H54 (cell line): ENCODE measurements at regions not wholly inside any gene's neighbourhood (a gene's known extent, or its start where the extent isn't known, plus 50 kb on each side); places are given as distances from the start of the nearest gene placed in this dataset.
"Not testable (repeated sequence)": the region's sequence is repeated elsewhere in the genome, so short reads cannot be mapped to it uniquely, and the experiment has no call there.

Experiments
- DNase-seq: peaks from one replicate; pipeline ENCODE4 v3.0.0; 2011; ENCODE audit warnings: low spot score, mixed read lengths; ENCODE audit not compliant: insufficient read length
- FAIRE-seq: peaks from 3 replicates; lab custom pipeline; 2011; peaks lifted over from hg19 to GRCh38; lab: Jason Lieb, UNC
- POLR2A ChIP-seq: IDR thresholded peaks from 2 replicates; pipeline ENCODE4 v1.6.1; 2011; ENCODE audit warnings: low read depth, mild to moderate bottlenecking, low read length

- FAIRE-seq, result no peak
- no peak for TF ChIP-seq POLR2A
- DNase-seq, result no peak
Observed at GRCh38 chr16:64265756-64266155, 856.1 kb downstream of the CDH11 start.

DNA sequence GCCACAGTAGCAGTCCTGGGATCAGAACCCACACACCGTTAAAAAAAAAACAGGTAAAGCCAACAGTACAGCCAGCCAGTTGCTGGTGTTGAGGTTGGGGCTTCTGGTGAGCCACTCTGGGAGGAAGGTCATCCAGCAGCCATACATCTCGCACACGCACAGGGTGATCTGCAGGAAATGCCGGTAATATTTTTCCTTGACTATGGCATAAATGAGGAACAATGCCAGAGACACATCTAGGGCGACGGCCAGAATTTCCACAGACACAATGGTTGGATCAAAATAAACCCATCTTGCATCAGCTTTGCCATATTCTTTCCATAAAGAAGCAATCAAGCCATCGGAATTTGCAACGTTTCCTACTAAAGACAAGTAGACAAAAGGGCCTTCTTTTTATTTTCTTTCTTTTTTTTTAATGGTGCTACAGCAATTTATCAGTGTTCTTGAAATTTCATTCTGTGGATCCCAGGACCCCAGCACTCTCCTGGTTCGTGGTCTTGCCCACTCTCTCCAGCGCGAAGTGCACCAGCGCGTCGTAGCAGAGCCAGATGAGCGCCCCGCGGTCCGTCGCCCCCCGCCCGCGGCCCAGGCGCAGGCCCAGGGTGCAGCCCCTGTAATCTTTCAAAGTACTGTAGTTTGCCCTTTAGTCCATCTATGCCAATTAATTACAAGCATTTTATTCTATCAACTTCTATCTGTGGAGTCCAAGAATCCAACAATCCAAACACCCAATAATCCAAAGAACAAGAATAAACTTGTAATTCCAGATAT is 861.0 kb downstream of the CDH11 start:
- not testable (repeated sequence) for DNase-seq, FAIRE-seq

DNA sequence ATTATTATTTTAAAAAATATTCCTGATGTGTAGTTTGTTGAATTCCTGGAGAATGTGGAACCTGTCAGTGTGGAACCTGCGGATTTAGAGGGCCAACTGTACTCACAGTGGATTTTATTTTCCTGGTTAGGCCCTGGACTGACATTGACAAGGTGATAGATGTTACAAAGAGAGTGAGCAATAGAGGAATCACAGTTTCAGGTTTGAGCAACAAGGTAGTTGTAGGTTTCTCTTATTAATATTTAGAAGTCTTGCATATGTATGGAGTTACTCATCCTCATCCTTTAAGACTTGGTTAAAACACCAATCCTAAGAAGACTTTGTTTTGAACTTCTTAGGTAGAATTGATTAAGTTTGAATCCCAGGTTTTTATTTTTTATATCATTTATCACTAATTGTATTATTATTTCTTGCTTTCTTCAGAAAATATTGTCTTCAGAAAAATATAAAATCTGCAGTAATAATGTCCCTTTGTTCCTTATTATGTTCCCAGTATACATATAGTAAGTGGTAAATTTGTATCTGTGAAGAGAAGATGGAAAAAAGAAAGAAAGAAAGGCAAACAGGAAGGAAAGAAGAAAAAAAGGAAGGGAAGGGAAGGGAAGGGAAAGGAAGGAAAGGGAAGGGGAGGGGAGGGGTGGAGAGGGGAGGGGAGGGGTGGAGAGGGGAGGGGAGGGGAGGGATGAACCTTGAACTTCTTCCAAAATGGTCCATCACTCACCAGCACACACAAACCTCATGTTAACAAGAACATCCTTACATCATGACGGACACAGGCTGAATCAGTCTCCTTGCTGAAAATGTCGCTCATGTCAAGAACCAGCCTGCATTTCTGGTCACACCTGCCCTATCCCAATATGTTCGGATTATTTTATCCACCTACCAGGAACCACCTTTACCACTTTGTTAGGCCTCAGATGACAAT is 867.2 kb downstream of the CDH11 start:
- no peak for TF ChIP-seq POLR2A
- no peak for FAIRE-seq
- no peak for DNase-seq

DNA sequence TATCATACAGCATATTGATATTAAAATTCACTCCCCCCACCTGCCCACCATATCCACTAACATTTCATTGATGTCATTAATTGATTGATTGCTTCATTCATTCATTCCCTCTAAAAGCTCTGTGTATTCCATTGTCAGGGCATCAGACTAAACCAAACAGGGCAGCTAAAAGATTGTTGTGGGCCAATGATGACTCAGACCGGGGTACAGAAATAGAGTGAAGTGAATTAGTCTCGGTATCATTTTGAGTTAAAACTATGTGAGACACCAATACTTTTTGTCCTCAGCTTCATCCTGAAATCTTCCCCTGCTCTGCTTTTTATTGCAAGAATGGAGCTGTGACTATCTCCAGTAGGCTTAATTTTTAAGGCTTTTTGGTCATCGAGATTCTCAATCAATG is 868.3 kb downstream of the CDH11 start:
- TF ChIP-seq POLR2A, result no peak
- DNase-seq (no peak), FAIRE-seq (no peak)

DNA sequence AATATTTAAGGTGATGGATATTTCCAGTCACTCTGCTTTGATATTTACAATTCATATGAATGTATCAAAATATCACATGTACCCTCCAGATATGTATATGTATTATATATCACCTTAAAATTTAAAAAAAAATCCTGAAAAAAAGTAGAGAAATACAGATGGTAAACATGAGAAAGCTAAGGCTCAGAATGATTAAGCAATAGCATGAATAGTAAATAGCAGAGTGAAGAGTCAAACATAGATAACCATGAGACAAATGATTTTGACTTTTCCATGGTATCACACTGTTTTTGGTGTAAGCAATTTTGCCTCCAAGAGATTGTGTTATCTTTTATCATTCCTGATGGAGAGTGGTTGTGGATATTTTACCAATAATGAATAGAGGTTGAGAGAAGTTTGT is 868.8 kb downstream of the CDH11 start:
- TF ChIP-seq POLR2A, result no peak
- FAIRE-seq (no peak), DNase-seq (no peak)

DNA sequence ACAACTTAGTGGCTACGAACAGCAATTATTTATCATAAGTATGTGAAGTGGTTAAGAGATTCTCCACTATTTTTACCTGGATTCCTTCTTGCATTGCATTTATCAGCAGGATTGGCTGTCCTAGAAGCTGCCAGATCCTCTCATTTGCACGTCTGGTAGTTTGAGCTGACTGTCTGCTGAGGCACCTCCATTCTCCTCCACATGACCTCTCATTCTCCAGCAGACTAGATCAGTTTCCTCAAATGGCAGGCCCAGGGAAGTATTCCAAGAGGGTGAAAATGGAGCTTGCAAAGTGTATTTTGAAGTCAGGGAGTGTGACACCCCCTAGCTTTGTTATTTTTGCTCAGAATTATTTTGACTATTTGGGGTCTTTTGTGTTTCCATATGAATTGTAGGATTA is 870.1 kb downstream of the CDH11 start:
- FAIRE-seq, result no peak
- TF ChIP-seq POLR2A, result no peak
- no peak for DNase-seq

- FAIRE-seq, result no peak
- no peak for DNase-seq
- no peak for TF ChIP-seq POLR2A
Observed at GRCh38 chr16:64250866-64251265, 871.0 kb downstream of the CDH11 start.

- DNase-seq, result no peak
- no peak for FAIRE-seq
- TF ChIP-seq POLR2A, result no peak
Observed at GRCh38 chr16:64242492-64242891, 879.4 kb downstream of the CDH11 start.

DNA sequence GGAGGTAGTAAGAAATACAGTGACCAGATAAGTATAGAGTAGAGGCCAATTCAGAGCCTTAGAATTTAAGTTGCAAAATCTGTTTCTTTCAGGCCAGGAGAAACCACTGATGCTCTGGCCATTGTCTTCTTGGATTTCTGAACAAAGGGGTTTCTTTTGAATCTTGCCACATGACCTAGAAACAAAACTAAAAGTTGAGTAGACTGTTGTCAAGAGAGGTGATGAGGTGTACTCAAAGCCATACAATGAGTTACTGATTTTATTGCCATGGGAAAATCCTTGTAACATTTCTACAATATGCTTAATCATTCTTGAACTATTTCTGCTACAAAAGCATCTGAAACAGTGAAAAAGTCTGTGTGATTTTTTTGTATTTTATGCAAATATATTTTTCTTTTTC is 881.3 kb downstream of the CDH11 start:
- DNase-seq (no peak), FAIRE-seq (no peak)
- no peak for TF ChIP-seq POLR2A

DNA sequence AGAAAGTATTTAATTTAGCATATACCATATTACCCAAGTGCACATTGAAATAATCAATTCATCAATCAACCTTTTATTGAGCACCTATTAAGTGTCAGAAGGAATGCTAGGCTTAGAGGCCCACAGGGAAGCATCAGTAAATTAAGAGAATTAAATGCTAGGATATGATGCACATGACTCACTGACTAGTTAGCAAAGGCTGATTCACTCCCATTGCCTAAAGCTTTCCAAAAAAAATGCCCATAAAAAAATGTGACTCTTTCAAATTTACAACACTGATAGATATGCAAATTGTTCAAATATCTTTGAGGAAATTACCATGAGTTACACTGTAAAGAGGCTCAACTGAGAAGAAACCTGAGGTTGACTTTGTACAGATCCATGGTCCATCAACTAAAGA is 883.3 kb downstream of the CDH11 start:
- TF ChIP-seq POLR2A, result no peak
- FAIRE-seq (no peak), DNase-seq (no peak)

- no peak for TF ChIP-seq POLR2A
- FAIRE-seq, result no peak
- no peak for DNase-seq
Observed at GRCh38 chr16:64236316-64236715, 885.5 kb downstream of the CDH11 start.

DNA sequence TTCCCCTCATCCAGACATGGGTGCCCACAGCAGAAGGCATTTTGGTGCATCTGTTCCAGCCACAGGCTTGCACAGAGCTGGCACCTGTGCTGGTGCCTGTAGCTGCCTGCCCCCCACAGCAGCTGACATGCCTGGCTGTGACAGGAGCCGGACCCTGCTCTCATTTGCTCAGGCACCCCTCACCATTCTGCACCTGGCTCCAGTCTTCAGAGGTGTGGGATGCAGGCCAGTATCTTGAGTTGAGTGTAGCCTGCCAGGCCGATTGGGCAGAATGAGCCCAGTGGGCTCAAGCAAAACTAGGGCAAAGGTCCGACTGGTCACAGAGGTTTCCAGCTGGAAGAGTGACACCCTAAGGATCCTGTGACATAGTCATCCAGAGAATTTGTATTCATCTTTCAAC is 887.7 kb downstream of the CDH11 start:
- TF ChIP-seq POLR2A, result no peak
- DNase-seq (no peak), FAIRE-seq (no peak)

- DNase-seq (no peak), FAIRE-seq (no peak)
- TF ChIP-seq POLR2A, result no peak
Observed at GRCh38 chr16:64225696-64226095, 896.2 kb downstream of the CDH11 start.

DNA sequence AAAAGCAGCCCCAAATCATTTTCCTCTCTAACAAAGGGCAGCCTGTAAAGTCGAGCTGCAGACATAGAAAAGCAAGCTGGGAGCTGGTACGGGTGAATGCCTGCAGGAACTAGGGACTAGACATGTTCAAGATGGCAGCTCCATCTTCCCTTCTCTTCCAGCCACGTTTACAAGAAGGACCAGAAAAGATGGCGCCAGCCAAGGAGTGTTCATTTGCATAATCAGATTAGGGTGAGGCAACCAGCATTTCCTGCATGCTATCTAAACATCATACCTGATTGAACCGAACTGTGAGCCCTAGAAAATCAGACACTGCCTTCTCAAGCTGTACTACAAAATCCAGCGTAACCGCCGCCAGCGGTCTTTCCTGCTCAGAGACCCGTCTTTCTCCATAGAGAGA is 896.8 kb downstream of the CDH11 start:
- no peak for DNase-seq
- no peak for FAIRE-seq
- TF ChIP-seq POLR2A, result no peak

DNA sequence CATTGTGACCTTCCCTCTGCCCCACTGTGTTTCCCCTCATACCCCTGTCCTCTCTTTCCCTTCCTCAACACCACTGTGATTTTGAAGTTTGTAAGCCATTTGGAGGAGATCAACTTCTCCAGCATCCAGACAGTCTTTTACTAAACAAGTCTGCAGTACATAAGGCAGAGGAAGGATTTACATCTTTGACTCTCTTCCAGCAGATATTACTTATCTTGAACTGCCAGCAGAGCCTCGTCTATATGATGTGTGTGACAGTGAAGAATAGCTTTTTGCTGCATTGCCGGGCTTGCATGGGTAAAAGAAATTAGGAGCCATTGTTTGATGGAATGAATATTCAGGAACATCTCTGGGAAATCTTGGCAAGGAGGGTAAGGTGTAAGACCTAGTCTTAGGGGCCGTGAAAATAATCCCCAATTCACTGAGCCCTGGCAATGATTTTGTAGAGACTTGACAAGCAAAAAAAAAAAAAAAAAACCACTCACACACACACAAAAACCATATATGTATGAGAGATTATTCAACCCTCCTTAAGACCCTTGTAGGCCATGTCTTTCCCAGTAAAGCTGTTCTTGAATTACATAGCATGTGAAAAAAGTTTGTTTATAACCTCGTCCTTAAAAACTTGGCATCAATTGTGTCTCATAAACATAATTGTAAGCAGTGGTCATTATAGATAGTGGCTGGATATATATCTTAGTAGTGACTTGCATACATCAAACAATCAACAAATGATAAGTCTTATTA is 903.9 kb downstream of the CDH11 start:
- DNase-seq, result no peak
- no peak for TF ChIP-seq POLR2A
- no peak for FAIRE-seq
